Endothelial cell (in vitro differentiated cells): ENCODE measurements at regions not wholly inside any gene's neighbourhood (a gene's known extent, or its start where the extent isn't known, plus 50 kb on each side); places are given as distances from the start of the nearest gene placed in this dataset.

Experiments
- DNase-seq: peaks from one replicate; pipeline ENCODE4 v3.0.0; 2021; ENCODE audit warnings: low spot score
- H3K27ac Mint-ChIP-seq: one replicate; pipeline ENCODE4 v1.8.0; 2021; ENCODE audit warnings: mixed read lengths, inconsistent platforms; ENCODE audit not compliant: unreplicated experiment
- H3K27me3 Mint-ChIP-seq: one replicate; pipeline ENCODE4 v1.8.0; 2021; ENCODE audit warnings: mild to moderate bottlenecking, moderate library complexity, mixed read lengths, inconsistent platforms; ENCODE audit not compliant: unreplicated experiment
- H3K36me3 Mint-ChIP-seq: one replicate; pipeline ENCODE4 v1.8.0; 2021; ENCODE audit warnings: mild to moderate bottlenecking, low read depth, mixed read lengths, inconsistent platforms; ENCODE audit not compliant: unreplicated experiment
- H3K4me1 Mint-ChIP-seq: one replicate; pipeline ENCODE4 v1.8.0; 2021; ENCODE audit warnings: mild to moderate bottlenecking, mixed read lengths, inconsistent platforms; ENCODE audit not compliant: unreplicated experiment
- H3K4me3 Mint-ChIP-seq: one replicate; pipeline ENCODE4 v1.8.0; 2021; ENCODE audit warnings: mild to moderate bottlenecking, mixed read lengths, inconsistent platforms; ENCODE audit not compliant: unreplicated experiment
- H3K9me3 Mint-ChIP-seq: one replicate; pipeline ENCODE4 v1.8.0; 2021; ENCODE audit warnings: mixed read lengths, inconsistent platforms; ENCODE audit not compliant: unreplicated experiment
- CTCF ChIP-seq: fragments of 200-600 bp; sonication (generic); IDR thresholded peaks from one replicate; pipeline ENCODE4 v1.5.0; 2021; ENCODE audit warnings: antibody characterized with exemption; ENCODE audit not compliant: unreplicated experiment

GRCh38 chr4:1575418-1576303 is 108.5 kb downstream of the FAM53A start:
- Mint-ChIP-seq H3K4me3 (no peak overlapping the region), H3K4me1 (peaks cover 5% of the 10 kb centered on the region), H3K27me3 (peaks cover 16% of the 10 kb centered on the region), H3K27ac (no peak overlapping the region), H3K9me3 (no peaks in the 10 kb centered on the region), H3K36me3 (peaks cover 4% of the 10 kb centered on the region)
- TF ChIP-seq CTCF, result no peak
- DNase-seq, result no peak

GRCh38 chr4:1574601-1575417 is 109.3 kb downstream of the FAM53A start:
- H3K27ac Mint-ChIP-seq, result no peak overlapping the region
- H3K36me3 Mint-ChIP-seq, result peaks cover 4% of the 10 kb centered on the region
- no peak for TF ChIP-seq CTCF
- peaks cover 16% of the 10 kb centered on the region for H3K27me3 Mint-ChIP-seq
- peaks cover 5% of the 10 kb centered on the region for H3K4me1 Mint-ChIP-seq
- no peak for DNase-seq
- H3K9me3 Mint-ChIP-seq, result no peaks in the 10 kb centered on the region
- no peak overlapping the region for H3K4me3 Mint-ChIP-seq

DNA sequence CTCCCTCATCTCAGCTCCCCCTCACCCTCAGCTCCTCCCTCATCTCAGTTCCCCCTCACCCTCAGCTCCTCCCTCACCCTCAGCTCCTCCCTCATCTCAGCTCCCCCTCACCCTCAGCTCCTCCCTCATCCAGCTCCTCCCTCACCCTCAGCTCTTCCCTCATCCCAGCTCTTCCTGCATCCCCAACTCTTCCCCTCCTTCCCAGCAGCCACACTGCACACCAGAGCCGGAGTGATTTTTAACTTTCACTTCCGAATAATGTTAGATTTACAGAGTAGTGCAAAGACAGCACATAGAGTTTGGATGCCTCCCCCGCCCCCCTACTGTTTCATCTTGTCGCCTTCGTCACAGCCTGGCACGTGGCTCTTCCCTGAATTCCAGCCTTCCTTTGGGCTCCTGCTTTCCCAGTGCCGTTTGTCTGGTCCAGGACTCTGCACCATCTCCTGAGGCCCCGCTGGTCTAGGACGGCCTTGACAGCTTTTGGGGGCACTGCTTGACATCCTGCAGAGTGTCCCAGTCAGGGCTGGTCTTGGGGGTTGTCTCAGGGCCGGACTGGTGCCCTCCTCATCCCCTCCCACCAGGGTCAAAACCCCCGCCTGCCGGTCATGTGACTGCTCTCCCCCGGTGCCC is 110.2 kb downstream of the FAM53A start:
- TF ChIP-seq CTCF, result no peak
- DNase-seq, result no peak
- peaks cover 5% of the 10 kb centered on the region for H3K4me1 Mint-ChIP-seq
- no peak overlapping the region for H3K27ac Mint-ChIP-seq
- H3K36me3 Mint-ChIP-seq, result peaks cover 4% of the 10 kb centered on the region
- H3K4me3 Mint-ChIP-seq, result no peak overlapping the region
- H3K9me3 Mint-ChIP-seq, result no peaks in the 10 kb centered on the region
- H3K27me3 Mint-ChIP-seq, result peaks cover 17% of the 10 kb centered on the region

- no peaks in the 10 kb centered on the region for H3K9me3 Mint-ChIP-seq
- peaks cover 5% of the 10 kb centered on the region for H3K4me1 Mint-ChIP-seq
- peaks cover 4% of the 10 kb centered on the region for H3K36me3 Mint-ChIP-seq
- H3K27ac Mint-ChIP-seq, result no peak overlapping the region
- no peak for TF ChIP-seq CTCF
- peak overlapping the region; percentile 5 for H3K4me3 Mint-ChIP-seq
- H3K27me3 Mint-ChIP-seq, result peaks cover 17% of the 10 kb centered on the region
- no peak for DNase-seq
Observed at GRCh38 chr4:1572964-1573720, 111.0 kb downstream of the FAM53A start.
